A673 (cell line): ENCODE measurements at regions not wholly inside any gene's neighbourhood (a gene's known extent, or its start where the extent isn't known, plus 50 kb on each side); places are given as distances from the start of the nearest gene placed in this dataset.
A peak's percentile ranks its signal among the peaks of the same experiment; 100 is the strongest.

Experiments
- BruUV-seq: library from RNA; stranded (reverse); fragments of 400-500 nt; replicated peaks from 2 replicates; lab custom pipeline; 2021; lab: Mats Ljungman, UMichigan
- CTCF ChIA-PET: fragments of 300-600 bp; sonication (Branson Sonifier 250); formaldehyde crosslinking; loops from one replicate; lab custom pipeline; 2022; ENCODE audit warnings: antibody characterized with exemption; lab: Charles Lee
- POLR2A ChIA-PET: fragments of 300-600 bp; sonication (Branson Sonifier 250); formaldehyde crosslinking; loops from one replicate; lab custom pipeline; 2022; ENCODE audit warnings: antibody characterized with exemption; ENCODE audit not compliant: low non-redundant PET; lab: Charles Lee
- DNase-seq: peaks from one replicate; pipeline ENCODE4 v3.0.0-alpha.2; 2015; ENCODE audit warnings: low spot score
- H3K27ac ChIP-seq: fragments of 200-600 bp; sonication (generic); 2 replicates; pipeline ENCODE4 v1.5.1; 2016; ENCODE audit warnings: mixed run types, low read depth, mild to moderate bottlenecking, mixed read lengths, antibody characterized with exemption, low read length; ENCODE audit not compliant: poor library complexity, severe bottlenecking
- H3K27me3 ChIP-seq: fragments of 200-600 bp; sonication (generic); replicated peaks from 2 replicates; pipeline ENCODE4 v1.6.1; 2017; ENCODE audit warnings: mixed run types, low read depth, mild to moderate bottlenecking, mixed read lengths, antibody characterized with exemption, low read length; ENCODE audit not compliant: insufficient read depth, poor library complexity
- H3K36me3 ChIP-seq: fragments of 200-600 bp; sonication (generic); 2 replicates; pipeline ENCODE4 v1.6.1; 2016; ENCODE audit warnings: mixed run types, mild to moderate bottlenecking, mixed read lengths, antibody characterized with exemption, low read length; ENCODE audit not compliant: insufficient read depth, poor library complexity, severe bottlenecking
- H3K4me1 ChIP-seq: fragments of 200-600 bp; sonication (generic); 2 replicates; pipeline ENCODE4 v1.6.1; 2017; ENCODE audit warnings: mixed run types, mild to moderate bottlenecking, mixed read lengths, antibody characterized with exemption, low read length; ENCODE audit not compliant: insufficient read depth, poor library complexity, severe bottlenecking
- H3K4me3 ChIP-seq: fragments of 200-600 bp; sonication (generic); 2 replicates; pipeline ENCODE4 v1.5.1; 2016; ENCODE audit warnings: low read depth, mixed run types, mild to moderate bottlenecking, mixed read lengths, low read length; ENCODE audit not compliant: poor library complexity, severe bottlenecking
- H3K9me3 ChIP-seq: fragments of 200-600 bp; sonication (generic); 2 replicates; pipeline ENCODE4 v1.6.1; 2016; ENCODE audit warnings: mixed run types, low read depth, mild to moderate bottlenecking, mixed read lengths, antibody characterized with exemption, low read length; ENCODE audit not compliant: poor library complexity, severe bottlenecking
- CTCF ChIP-seq: fragments of 300-800, 200-600 bp; sonication (generic); conservative IDR thresholded peaks from 2 replicates; pipeline ENCODE4 v1.5.1; 2017; ENCODE audit warnings: low read depth, mild to moderate bottlenecking, antibody characterized with exemption, low read length, moderate library complexity, mixed read lengths
- EZH2 ChIP-seq: fragments of 200-600 bp; sonication (generic); IDR thresholded peaks from 2 replicates; pipeline ENCODE4 v1.6.1; 2017; ENCODE audit warnings: borderline replicate concordance, low read depth, mild to moderate bottlenecking, mixed read lengths, antibody characterized with exemption, low read length; ENCODE audit not compliant: poor library complexity, severe bottlenecking
- intact Hi-C: fragments of 100-400 bp; cut with micrococcal nuclease; formaldehyde crosslinking; loops from one replicate; pipeline ENCODE4 v1.10.0; 2022; ENCODE audit not compliant: unreplicated experiment

- no peaks in the 10 kb centered on the region for H3K9me3 ChIP-seq
- ChIA-PET POLR2A (no interaction called here), CTCF (no interaction called here)
- intact Hi-C loops = loop anchor here (5.0 to 10.0 kb wide), 2 partner anchors 147 to 290 kb away; partner anchors contain the start of gene SMOC2
- peaks cover 46% of the 10 kb centered on the region for H3K4me1 ChIP-seq
- DNase-seq = no peak
- H3K27me3 ChIP-seq = no peaks in the 10 kb centered on the region
- H3K4me3 ChIP-seq = no peak overlapping the region
- no TSS peak for BruUV-seq
- no peak for TF ChIP-seq EZH2
- no peak for TF ChIP-seq CTCF
- no peaks in the 10 kb centered on the region for H3K36me3 ChIP-seq
- H3K27ac ChIP-seq = no peak overlapping the region
Observed at GRCh38 chr6:168155193-168155592, 76.2 kb upstream of the FRMD1 start.

- Histone ChIP-seq H3K36me3 (no peaks in the 10 kb centered on the region), H3K27ac (no peak overlapping the region), H3K4me1 (peaks cover 46% of the 10 kb centered on the region), H3K4me3 (no peak overlapping the region), H3K27me3 (no peaks in the 10 kb centered on the region), H3K9me3 (no peaks in the 10 kb centered on the region)
- TF ChIP-seq CTCF = no peak
- no peak for TF ChIP-seq EZH2
- no peak for DNase-seq
- POLR2A ChIA-PET = interaction anchor here (0.6 kb wide), 1 partner anchor 725 kb away, joined by 15 read pairs; no protein-coding TSS in a partner anchor
- intact Hi-C loops = loop anchor here (10.0 kb wide), 1 partner anchor 290 kb away; the partner anchor contains the start of gene SMOC2
- no TSS peak for BruUV-seq
- CTCF ChIA-PET = no interaction called here
Observed at GRCh38 chr6:168154263-168154917, 75.4 kb upstream of the FRMD1 start.

GRCh38 chr6:168153553-168153952 lies 74.5 kb upstream of the FRMD1 start:
- TF ChIP-seq EZH2 = no peak
- TF ChIP-seq CTCF = no peak
- no peak overlapping the region for H3K4me3 ChIP-seq
- no peaks in the 10 kb centered on the region for H3K36me3 ChIP-seq
- no TSS peak for BruUV-seq
- H3K27me3 ChIP-seq = no peaks in the 10 kb centered on the region
- H3K4me1 ChIP-seq = peaks cover 42% of the 10 kb centered on the region
- H3K27ac ChIP-seq = no peak overlapping the region
- peak; percentile 52 for DNase-seq
- H3K9me3 ChIP-seq = no peaks in the 10 kb centered on the region
- intact Hi-C loops = loop anchor here (10.0 kb wide), 1 partner anchor 291 kb away; the partner anchor contains the start of gene SMOC2
- ChIA-PET CTCF (no interaction called here), POLR2A (no interaction called here)
